Mesenchymal stem cell (in vitro differentiated cells and primary cell): ENCODE measurements at regions not wholly inside any gene's neighbourhood (a gene's known extent, or its start where the extent isn't known, plus 50 kb on each side); places are given as distances from the start of the nearest gene placed in this dataset.

ENCODE experiments used
- DNase-seq: peaks from one replicate; pipeline ENCODE4 v3.0.0-alpha.2; 2013
- H2AFZ ChIP-seq: one replicate; pipeline ENCODE4 v1.6.1; 2013; ENCODE audit warnings: low read depth, mild to moderate bottlenecking, control low read depth, inconsistent platforms, low read length, moderate library complexity
- H2AK5ac ChIP-seq: 2 replicates; pipeline ENCODE4 v1.6.1; 2013; ENCODE audit warnings: low read length, moderate library complexity, mild to moderate bottlenecking, inconsistent platforms; ENCODE audit not compliant: severe bottlenecking
- H2BK120ac ChIP-seq: one replicate; pipeline ENCODE4 v1.6.1; 2013; ENCODE audit warnings: low read depth, mild to moderate bottlenecking, inconsistent platforms, low read length, moderate library complexity
- H2BK12ac ChIP-seq, 2 experiments: one replicate each; pipeline ENCODE4 v1.6.1; 2013; ENCODE audit warnings: inconsistent platforms in 2 of 2, low read length in 2 of 2, mild to moderate bottlenecking in 2 of 2, moderate library complexity in 2 of 2, control low read depth in 1 of 2
- H2BK15ac ChIP-seq: one replicate; pipeline ENCODE4 v1.6.1; 2013; ENCODE audit warnings: mild to moderate bottlenecking, low read depth, inconsistent platforms; ENCODE audit not compliant: poor library complexity, severe bottlenecking
- H2BK5ac ChIP-seq: 2 replicates; pipeline ENCODE4 v1.6.1; 2013; ENCODE audit warnings: low read depth, mild to moderate bottlenecking, low read length, control low read depth, inconsistent platforms; ENCODE audit not compliant: poor library complexity, severe bottlenecking
- H3K14ac ChIP-seq, 2 experiments: one replicate each; pipeline ENCODE4 v1.6.1; 2013; ENCODE audit warnings: inconsistent platforms in 2 of 2, low read length in 2 of 2, control low read depth in 1 of 2, mild to moderate bottlenecking in 1 of 2, moderate library complexity in 1 of 2
- H3K18ac ChIP-seq, 2 experiments: one replicate each; pipeline ENCODE4 v1.6.1; 2013; ENCODE audit warnings: inconsistent platforms in 2 of 2, low read length in 2 of 2, control low read depth in 1 of 2, low read depth in 1 of 2, mild to moderate bottlenecking in 1 of 2
- H3K23ac ChIP-seq, 2 experiments: one replicate each; pipeline ENCODE4 v1.6.1; 2013; ENCODE audit warnings: inconsistent platforms in 2 of 2, low read length in 2 of 2, mild to moderate bottlenecking in 2 of 2, moderate library complexity in 2 of 2, control low read depth in 1 of 2
- H3K27ac ChIP-seq: 2 replicates; pipeline ENCODE4 v1.5.1; 2013; ENCODE audit warnings: mild to moderate bottlenecking, moderate library complexity, low read length, control low read depth, inconsistent platforms; ENCODE audit not compliant: poor library complexity, severe bottlenecking
- H3K27me3 ChIP-seq, 2 experiments: 2 replicates each; pipeline versions ENCODE4 v1.6.1 to v1.7.0; 2013; ENCODE audit warnings: low read length in 2 of 2, mild to moderate bottlenecking in 2 of 2, moderate library complexity in 2 of 2, control low read depth in 1 of 2, inconsistent platforms in 1 of 2; ENCODE audit not compliant: control insufficient read depth in 1 of 2, insufficient read depth in 1 of 2
- H3K36me3 ChIP-seq, 2 experiments: 2 replicates each; pipeline versions ENCODE4 v1.6.1 to v1.7.0; 2013; ENCODE audit warnings: low read length in 2 of 2, control low read depth in 1 of 2, inconsistent platforms in 1 of 2, low read depth in 1 of 2, mild to moderate bottlenecking in 1 of 2; ENCODE audit not compliant: insufficient read depth in 2 of 2, control insufficient read depth in 1 of 2
- H3K4ac ChIP-seq, 2 experiments: one replicate each; pipeline ENCODE4 v1.6.1; 2013; ENCODE audit warnings: inconsistent platforms in 2 of 2, low read length in 2 of 2, mild to moderate bottlenecking in 2 of 2, moderate library complexity in 2 of 2, control low read depth in 1 of 2, low read depth in 1 of 2
- H3K4me1 ChIP-seq: 2 replicates; pipeline ENCODE4 v1.6.1; 2013; ENCODE audit warnings: low read depth, low read length, control low read depth; ENCODE audit not compliant: control insufficient read depth, insufficient read depth
- H3K4me2 ChIP-seq: 2 replicates; pipeline ENCODE4 v1.6.1; 2013; ENCODE audit warnings: low read length, mild to moderate bottlenecking, inconsistent platforms; ENCODE audit not compliant: poor library complexity, severe bottlenecking
- H3K4me3 ChIP-seq, 2 experiments: 2 replicates each; pipeline versions ENCODE4 v1.5.1 to v1.7.0; 2013; ENCODE audit warnings: low read length in 2 of 2, mild to moderate bottlenecking in 2 of 2, control low read depth in 1 of 2, low read depth in 1 of 2; ENCODE audit not compliant: insufficient read depth in 1 of 2
- H3K79me1 ChIP-seq: replicated peaks from 2 replicates; pipeline ENCODE4 v1.6.1; 2013; ENCODE audit warnings: mild to moderate bottlenecking, control low read depth, low read length, inconsistent platforms; ENCODE audit not compliant: poor library complexity, severe bottlenecking
- H3K9ac ChIP-seq: 2 replicates; pipeline ENCODE4 v1.7.0; 2013; ENCODE audit warnings: mild to moderate bottlenecking, low read length, moderate library complexity
- H3K9me3 ChIP-seq: 2 replicates; pipeline ENCODE4 v1.7.0; 2013; ENCODE audit warnings: mild to moderate bottlenecking, low read length; ENCODE audit not compliant: control insufficient read depth
- H4K8ac ChIP-seq: one replicate; pipeline ENCODE4 v1.6.1; 2013; ENCODE audit warnings: inconsistent platforms, mild to moderate bottlenecking, low read length, moderate library complexity
- H4K91ac ChIP-seq: one replicate; pipeline ENCODE4 v1.6.1; 2013; ENCODE audit warnings: mild to moderate bottlenecking, low read length, inconsistent platforms
- WGBS: methylation state at CpG from one replicate; pipeline ENCODE4 v1.1.7; 2013; ENCODE audit warnings: mixed read lengths; 5-methylcytosine and 5-hydroxymethylcytosine counted together

GRCh38 chr9:38281917-38282316, 110.6 kb upstream of the ALDH1B1 start:
- no peak overlapping the region for H4K91ac ChIP-seq
- H3K14ac ChIP-seq = no peak overlapping the region
- H3K4me1 ChIP-seq = no peaks in the 10 kb centered on the region
- H3K36me3 ChIP-seq = no peaks in the 10 kb centered on the region
- no peak overlapping the region for H3K4me3 ChIP-seq
- no peak overlapping the region for H3K23ac ChIP-seq
- H3K4ac ChIP-seq = no peak overlapping the region
- 91% methylated on average over 11 of the region's 11 CpGs for WGBS
- DNase-seq = no peak
- no peak overlapping the region for H2AFZ ChIP-seq
- H3K79me1 ChIP-seq = no peaks in the 10 kb centered on the region
- no peaks in the 10 kb centered on the region for H3K9me3 ChIP-seq
- no peak overlapping the region for H2AK5ac ChIP-seq
- H2BK15ac ChIP-seq = no peak overlapping the region
- H3K4me2 ChIP-seq = no peak overlapping the region
- no peak overlapping the region for H2BK5ac ChIP-seq
- H3K27me3 ChIP-seq = peaks cover 46 to 50% of the 10 kb centered on the region in 2 experiments
- H3K18ac ChIP-seq = no peak overlapping the region
- H4K8ac ChIP-seq = no peak overlapping the region
- H2BK120ac ChIP-seq = no peak overlapping the region
- no peak overlapping the region for H3K9ac ChIP-seq
- H2BK12ac ChIP-seq = no peak overlapping the region
- H3K27ac ChIP-seq = no peak overlapping the region

GRCh38 chr9:38281196-38281595, 111.3 kb upstream of the ALDH1B1 start:
- WGBS = 69% methylated on average over 4 of the region's 4 CpGs

GRCh38 chr9:38280251-38280800, 112.2 kb upstream of the ALDH1B1 start:
- Histone ChIP-seq H4K91ac (no peak overlapping the region), H3K36me3 (no peaks in the 10 kb centered on the region), H3K9ac (no peak overlapping the region), H3K27ac (no peak overlapping the region), H3K14ac (no peak overlapping the region), H2AK5ac (no peak overlapping the region), H3K18ac (no peak overlapping the region), H2BK120ac (no peak overlapping the region), H3K23ac (no peak overlapping the region), H3K4me2 (no peak overlapping the region), H3K4me1 (peaks cover 2% of the 10 kb centered on the region), H3K27me3 (peaks cover 46 to 47% of the 10 kb centered on the region in 2 experiments), H3K4me3 (no peak overlapping the region), H4K8ac (no peak overlapping the region), H3K79me1 (no peaks in the 10 kb centered on the region), H2AFZ (no peak overlapping the region), H2BK15ac (no peak overlapping the region), H3K9me3 (no peaks in the 10 kb centered on the region), H2BK5ac (no peak overlapping the region), H3K4ac (no peak overlapping the region), H2BK12ac (no peak overlapping the region)
- WGBS = 64% methylated on average over 6 of the region's 6 CpGs
- DNase-seq = no peak

More at GRCh38 chr9:38281196-38281595, 111.3 kb upstream of the ALDH1B1 start:
- no peaks in the 10 kb centered on the region for H3K79me1 ChIP-seq
- H3K27ac ChIP-seq = no peak overlapping the region
- no peak for DNase-seq
- H3K9ac ChIP-seq = no peak overlapping the region
- no peak overlapping the region for H3K14ac ChIP-seq
- H3K27me3 ChIP-seq = peaks cover 49 to 50% of the 10 kb centered on the region in 2 experiments
- no peak overlapping the region for H2AK5ac ChIP-seq
- H3K4me1 ChIP-seq = peaks cover 2% of the 10 kb centered on the region
- no peak overlapping the region for H2BK120ac ChIP-seq
- no peak overlapping the region for H3K23ac ChIP-seq
- H4K8ac ChIP-seq = no peak overlapping the region
- H3K4me2 ChIP-seq = no peak overlapping the region
- H3K18ac ChIP-seq = no peak overlapping the region
- H3K4ac ChIP-seq = no peak overlapping the region
- no peak overlapping the region for H2AFZ ChIP-seq
- no peak overlapping the region for H4K91ac ChIP-seq
- H2BK5ac ChIP-seq = no peak overlapping the region
- H3K4me3 ChIP-seq = no peak overlapping the region
- H2BK15ac ChIP-seq = no peak overlapping the region
- no peak overlapping the region for H2BK12ac ChIP-seq
- no peaks in the 10 kb centered on the region for H3K36me3 ChIP-seq
- H3K9me3 ChIP-seq = no peaks in the 10 kb centered on the region

- peaks cover 2% of the 10 kb centered on the region for H3K4me1 ChIP-seq
Measured at GRCh38 chr9:38278931-38279679, 113.4 kb upstream of the ALDH1B1 start.

More at GRCh38 chr9:38278931-38279679, 113.4 kb upstream of the ALDH1B1 start:
- 71% methylated on average over 7 of the region's 7 CpGs for WGBS
- H2BK5ac ChIP-seq = no peak overlapping the region
- H4K91ac ChIP-seq = no peak overlapping the region
- no peak overlapping the region for H3K4ac ChIP-seq
- no peaks in the 10 kb centered on the region for H3K9me3 ChIP-seq
- H3K4me2 ChIP-seq = no peak overlapping the region
- no peak overlapping the region for H2AFZ ChIP-seq
- H3K79me1 ChIP-seq = no peaks in the 10 kb centered on the region
- H3K27ac ChIP-seq = no peak overlapping the region
- no peak overlapping the region for H2AK5ac ChIP-seq
- H4K8ac ChIP-seq = no peak overlapping the region
- no peak overlapping the region for H3K14ac ChIP-seq
- H2BK12ac ChIP-seq = no peak overlapping the region
- no peak overlapping the region for H2BK120ac ChIP-seq
- no peak for DNase-seq
- H3K18ac ChIP-seq = no peak overlapping the region
- H3K27me3 ChIP-seq = peaks cover 42 to 47% of the 10 kb centered on the region in 2 experiments
- H3K36me3 ChIP-seq = no peaks in the 10 kb centered on the region
- H2BK15ac ChIP-seq = no peak overlapping the region
- no peak overlapping the region for H3K4me3 ChIP-seq
- H3K9ac ChIP-seq = no peak overlapping the region
- no peak overlapping the region for H3K23ac ChIP-seq
